Activated CD8-positive, alpha-beta memory T cell treated with anti-CD3 and anti-CD28 coated beads for 24 hours (primary cell): ENCODE measurements at regions not wholly inside any gene's neighbourhood (a gene's known extent, or its start where the extent isn't known, plus 50 kb on each side); places are given as distances from the start of the nearest gene placed in this dataset.
"Not testable (repeated sequence)": the region's sequence is repeated elsewhere in the genome, so short reads cannot be mapped to it uniquely, and the experiment has no call there.

ENCODE experiments used
- DNase-seq: peaks from one replicate; pipeline ENCODE4 v3.0.0-alpha.2; 2020

DNA sequence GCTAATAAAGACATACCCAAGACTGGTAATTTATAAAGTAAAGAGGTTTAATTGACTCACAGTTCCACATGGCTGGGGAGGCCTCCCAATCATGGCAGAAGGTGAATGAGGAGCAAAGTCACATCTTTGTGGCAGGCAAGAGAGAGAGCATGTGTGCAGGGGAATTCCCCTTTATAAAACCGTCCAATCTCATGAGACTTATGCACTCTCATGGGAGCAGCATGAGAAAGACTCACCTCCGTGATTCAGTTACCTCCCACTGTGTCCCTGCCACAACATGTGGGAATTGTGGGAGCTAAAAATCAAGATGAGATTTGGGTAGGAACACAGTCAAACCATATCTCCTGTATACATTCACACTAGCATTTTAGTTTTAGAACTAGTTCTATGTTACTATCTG is 101.7 kb upstream of the NIPA1 start:
- not testable (repeated sequence) for DNase-seq

DNA sequence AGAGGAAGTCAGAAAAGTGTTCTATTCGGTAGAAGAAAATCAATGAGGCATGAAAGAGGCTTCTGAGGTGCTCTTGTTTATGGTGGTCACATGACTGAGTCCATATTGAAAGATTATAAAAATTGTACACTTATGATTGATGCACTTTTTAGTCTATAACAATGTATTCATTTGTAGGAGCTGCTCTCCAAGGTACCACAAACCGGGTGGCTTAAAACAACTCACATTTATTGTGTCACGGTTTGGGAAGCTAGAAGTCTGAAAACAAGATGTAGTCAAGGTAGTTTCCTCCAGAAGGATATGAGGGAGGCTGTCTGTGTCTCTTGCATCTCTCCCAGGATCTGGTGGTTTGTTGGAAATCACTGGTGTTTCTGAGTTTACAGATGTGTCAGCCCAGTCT is 86.6 kb upstream of the NIPA1 start:
- DNase-seq: not testable (repeated sequence)

DNA sequence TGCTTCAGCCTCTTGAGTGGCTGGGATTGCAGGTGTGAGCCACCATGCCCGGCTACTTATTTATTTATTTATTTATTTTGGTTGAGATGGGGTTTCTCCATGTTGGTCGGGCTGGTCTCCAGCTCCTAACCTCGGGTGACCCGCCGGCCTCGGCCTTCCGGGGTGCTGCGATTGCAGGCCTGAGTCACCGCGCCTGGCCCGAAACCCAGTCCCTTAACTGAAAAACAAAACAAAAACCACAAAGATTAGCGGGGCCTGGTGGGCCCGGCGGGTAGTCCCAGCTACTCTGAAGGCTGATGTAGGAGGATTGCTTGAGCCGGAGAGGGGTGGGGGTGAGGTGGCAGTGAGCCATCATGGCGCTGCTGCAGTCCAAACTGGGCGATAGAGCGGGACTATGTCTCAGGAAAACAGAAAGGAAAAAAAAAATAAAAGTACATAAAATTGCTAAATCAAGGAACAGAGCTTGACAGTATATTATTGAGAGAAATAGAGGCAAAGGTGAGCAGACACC is 75.6 kb upstream of the NIPA1 start:
- DNase-seq: not testable (repeated sequence)

DNA sequence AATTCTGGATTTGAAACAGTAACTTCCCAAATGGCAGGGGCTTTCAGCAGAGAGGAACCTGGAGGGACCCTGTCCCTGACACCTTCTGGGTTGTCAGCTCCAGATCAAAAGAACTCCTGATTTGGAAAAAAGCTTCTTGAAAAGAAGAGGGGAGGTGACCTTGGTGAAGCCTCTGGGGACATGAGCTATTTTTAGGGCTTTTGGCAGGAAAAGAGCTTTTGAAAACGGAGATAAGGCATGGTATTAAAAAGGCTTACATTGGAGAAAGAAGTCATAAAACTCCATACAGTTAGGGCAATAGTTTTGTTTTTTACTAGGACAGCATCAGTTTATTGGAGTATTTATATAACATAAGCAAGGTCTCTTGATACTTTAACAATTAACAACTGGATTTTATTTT is 72.5 kb upstream of the NIPA1 start:
- not testable (repeated sequence) for DNase-seq

DNA sequence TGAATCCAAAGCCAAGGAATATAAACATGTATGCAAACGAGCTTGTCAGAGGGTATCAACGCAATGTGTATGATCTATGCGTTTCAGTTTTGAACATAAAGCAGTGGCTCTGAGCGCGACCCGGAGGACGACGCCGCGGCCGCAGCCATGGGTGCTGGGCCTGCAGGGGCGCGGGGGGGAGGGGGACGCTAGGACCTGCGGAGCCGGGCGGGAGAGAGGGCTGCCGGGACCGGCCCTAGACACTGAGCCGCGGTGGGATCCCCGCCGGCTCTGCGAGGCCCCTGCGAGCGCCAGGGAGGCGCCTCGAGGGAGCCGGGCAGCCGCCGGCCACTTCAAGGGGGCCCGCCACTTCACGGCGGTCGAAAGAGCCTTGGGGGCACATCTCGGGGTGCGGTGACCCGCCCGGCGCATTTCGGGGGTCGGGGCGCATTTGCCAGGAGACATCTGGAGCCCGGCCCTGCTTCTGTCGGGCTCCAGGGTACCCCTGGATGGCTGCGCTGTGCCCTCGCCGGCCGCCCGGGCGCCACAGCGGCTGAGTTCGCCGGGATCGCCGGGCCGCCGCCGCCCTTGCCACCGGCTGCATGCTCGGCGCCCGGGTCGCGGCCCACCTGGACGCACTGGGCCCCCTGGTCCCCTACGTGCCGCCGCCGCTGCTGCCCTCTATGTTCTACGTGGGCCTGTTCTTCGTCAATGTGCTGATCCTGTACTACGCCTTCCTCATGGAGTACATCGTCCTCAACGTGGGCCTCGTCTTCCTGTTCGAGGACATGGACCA is 71.9 kb upstream of the NIPA1 start:
- peak; percentile 59 for DNase-seq

DNA sequence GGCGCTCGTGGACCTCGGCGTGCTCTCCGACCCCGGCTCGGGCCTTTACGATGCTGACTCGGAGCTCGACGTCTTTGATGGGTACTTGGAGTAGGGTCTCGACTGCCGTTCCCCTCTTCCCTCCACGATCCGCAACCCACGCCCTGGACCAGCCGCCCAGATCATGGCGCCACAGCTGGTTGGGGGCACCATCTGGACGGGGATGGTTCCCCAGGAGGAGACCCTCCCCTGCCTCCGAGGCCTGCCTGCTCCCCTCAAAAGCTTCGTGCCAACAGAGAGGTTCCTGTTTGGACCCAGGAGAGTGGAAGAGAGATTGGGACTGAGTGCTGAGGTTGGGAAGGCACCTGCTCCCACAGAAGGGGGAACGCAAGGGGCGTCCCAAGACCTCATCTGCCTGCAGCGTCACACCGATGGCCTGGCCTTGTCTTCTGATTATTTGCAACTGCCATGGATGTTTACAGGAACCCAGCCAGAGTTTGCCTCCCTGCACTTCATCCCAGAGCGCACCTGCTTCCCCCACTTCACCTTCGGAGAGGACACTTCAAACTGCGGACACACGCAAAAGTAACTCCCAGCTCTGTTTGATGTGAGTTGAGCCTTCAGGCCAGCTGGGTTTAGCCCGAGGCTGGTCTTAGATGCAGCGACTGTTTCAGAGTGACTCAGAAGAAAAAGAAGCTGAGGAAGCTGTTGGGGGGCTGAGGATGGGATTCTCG is 71.2 kb upstream of the NIPA1 start:
- not testable (repeated sequence) for DNase-seq

DNA sequence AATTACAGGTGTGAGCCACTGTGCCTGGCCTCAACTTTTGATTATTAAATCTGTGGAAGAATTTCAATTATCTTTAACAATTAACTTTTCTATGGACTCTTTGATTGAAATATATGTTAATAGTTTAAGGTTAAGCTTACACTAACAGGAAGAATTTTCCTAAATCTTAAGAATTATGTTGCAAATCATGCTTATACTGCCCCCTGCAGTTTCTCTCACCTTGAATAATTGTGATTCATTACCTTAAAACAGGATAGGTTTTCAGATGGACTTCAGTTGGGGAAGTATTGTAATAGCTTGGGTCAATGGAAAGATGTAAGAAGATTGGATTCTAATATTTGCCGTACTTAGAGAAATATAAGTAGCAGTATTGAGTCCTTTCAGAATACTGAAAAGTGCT is 66.5 kb upstream of the NIPA1 start:
- not testable (repeated sequence) for DNase-seq

DNA sequence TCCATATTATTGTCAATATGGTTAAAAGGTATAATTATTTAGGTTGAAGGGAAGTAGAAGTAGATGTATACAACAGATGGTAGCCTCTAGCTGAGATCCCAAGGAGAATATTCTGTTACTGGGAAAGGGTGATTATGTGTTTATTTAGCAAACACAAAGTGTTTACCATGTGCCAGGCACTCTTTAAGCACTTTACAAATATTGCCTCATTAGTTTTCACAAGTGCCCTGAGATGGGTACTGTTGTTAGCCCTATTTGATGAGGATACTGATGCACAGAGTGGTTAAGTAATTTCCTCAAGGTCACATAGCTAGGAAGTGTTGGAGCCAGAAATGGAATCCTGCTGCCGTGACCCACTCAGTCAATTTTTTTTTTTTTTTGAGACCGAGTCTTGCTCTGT is 60.3 kb upstream of the NIPA1 start:
- DNase-seq: not testable (repeated sequence)

DNA sequence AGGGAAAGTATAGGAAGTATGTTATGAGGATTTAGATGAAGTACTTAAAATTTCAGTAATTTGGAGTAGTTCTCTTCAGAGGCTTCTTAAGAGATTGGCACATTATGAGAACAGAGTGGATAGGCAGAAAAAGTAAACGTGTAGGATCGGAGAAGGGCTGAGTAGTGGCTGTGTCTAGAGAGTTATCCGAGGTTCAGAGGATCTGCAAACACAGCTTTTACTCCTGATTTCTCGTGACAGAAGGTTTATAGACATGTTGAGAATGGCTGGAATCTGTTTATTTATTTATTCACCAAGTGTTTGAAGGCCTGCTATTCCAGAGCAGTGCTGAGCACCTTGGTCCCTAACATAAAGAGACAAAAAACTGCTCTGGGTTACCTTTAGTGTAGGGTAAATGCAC is 51.4 kb upstream of the NIPA1 start:
- not testable (repeated sequence) for DNase-seq

DNA sequence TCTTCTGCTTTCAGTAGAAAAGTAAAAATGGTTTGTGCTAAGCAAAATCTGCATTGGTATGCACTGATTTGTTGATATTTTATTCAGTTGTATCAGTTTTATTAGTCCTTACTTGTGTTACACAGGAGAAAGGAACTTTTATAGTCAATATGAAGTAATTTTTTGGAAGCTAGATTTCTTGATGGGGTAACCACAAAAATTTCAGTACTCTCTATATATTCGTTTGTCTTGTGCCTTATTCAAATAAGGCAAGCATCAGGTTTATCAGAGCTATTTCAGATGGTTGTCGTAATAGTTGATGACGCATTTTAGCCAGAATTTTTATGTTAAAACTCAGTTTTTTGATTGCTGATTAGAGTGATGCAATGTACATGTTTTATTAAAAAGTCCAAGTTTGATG is 50.7 kb upstream of the NIPA1 start:
- DNase-seq: no peak

DNA sequence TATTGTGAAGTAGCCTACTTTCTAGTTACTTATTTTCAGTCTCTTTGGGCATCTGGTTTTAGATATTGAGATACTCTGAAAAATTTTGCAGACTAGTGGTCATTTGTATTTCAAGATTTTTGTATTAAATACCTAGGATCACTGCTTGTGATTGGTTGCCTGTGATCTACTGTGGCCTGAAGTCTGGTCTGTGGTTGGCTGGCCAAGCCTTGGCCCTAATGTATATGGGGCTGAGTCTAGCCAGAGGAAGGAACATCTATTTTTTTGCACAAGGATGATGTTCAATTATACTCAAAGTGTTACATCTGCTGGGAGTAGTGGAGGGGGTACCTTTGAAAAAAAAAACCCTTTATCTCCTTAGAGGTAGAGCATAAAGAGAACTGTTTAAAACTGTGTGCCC is 50.2 kb upstream of the NIPA1 start:
- DNase-seq: not testable (repeated sequence)
